ENCODE measurements at regions not wholly inside any gene's neighbourhood (a gene's known extent, or its start where the extent isn't known, plus 50 kb on each side); places are given as distances from the start of the nearest gene placed in this dataset.

GRCh38 chr13:65830411-65831205 lies 1399.5 kb downstream of the PCDH9 start:
- no peak overlapping the region for H3K4me3 Mint-ChIP-seq
- H2BK120ac ChIP-seq (ENCODE audit: low read depth, low read length, poor library complexity, severe bottlenecking), result no peak overlapping the region
- H3K4ac ChIP-seq (ENCODE audit: low read depth, low read length), result no peak overlapping the region
- H3K9ac ChIP-seq (ENCODE audit: extremely low read depth, insufficient read length, low read length), result no peak overlapping the region
- no peaks in the 10 kb centered on the region for H3K36me3 Mint-ChIP-seq (ENCODE audit: insufficient read depth in 1 of 3, low read depth in 3 of 3)
- H3K23ac ChIP-seq (ENCODE audit: insufficient read length, low read depth, low read length), result no peak overlapping the region
- H3K27ac ChIP-seq (ENCODE audit: insufficient read length, low read depth, low read length), result no peak overlapping the region
- H3K9me3 ChIP-seq (ENCODE audit: control insufficient read depth, low read depth, low read length), result no peaks in the 10 kb centered on the region
- no peaks in the 10 kb centered on the region for H3K4me1 Mint-ChIP-seq
- no peaks in the 10 kb centered on the region for H4K20me1 ChIP-seq (ENCODE audit: control insufficient read depth, insufficient read depth, insufficient read length)
- no peaks in the 10 kb centered on the region for H3K4me1 ChIP-seq (ENCODE audit: insufficient read depth, low read length)
- no peak overlapping the region for H3K27ac Mint-ChIP-seq
- H3K27me3 Mint-ChIP-seq (ENCODE audit: low read depth), result no peaks in the 10 kb centered on the region
- H3K23me2 ChIP-seq (ENCODE audit: insufficient read length, low read depth, low read length, poor library complexity, severe bottlenecking), result no peaks in the 10 kb centered on the region
- H3K4me2 ChIP-seq (ENCODE audit: insufficient read depth, insufficient read length, low read length), result no peak overlapping the region
- H3K79me1 ChIP-seq (ENCODE audit: insufficient read depth, low read depth, low read length, poor library complexity, severe bottlenecking), result no peaks in the 10 kb centered on the region
- H4K5ac ChIP-seq (ENCODE audit: insufficient read length, low read depth, low read length), result no peak overlapping the region
- H2BK20ac ChIP-seq (ENCODE audit: low read depth, low read length, poor library complexity, severe bottlenecking), result no peak overlapping the region
- no peak overlapping the region for H2AK5ac ChIP-seq (ENCODE audit: insufficient read length, low read length)
- DNase-seq, result no peak
- no peak overlapping the region for H2AFZ ChIP-seq (ENCODE audit: low read length)
- no peak overlapping the region for H4K91ac ChIP-seq (ENCODE audit: insufficient read length, low read depth, low read length)
- H3K27me3 ChIP-seq (ENCODE audit: insufficient read depth, low read length), result no peaks in the 10 kb centered on the region
- no peaks in the 10 kb centered on the region for H3K79me2 ChIP-seq (ENCODE audit: insufficient read depth, low read length)
- H3K14ac ChIP-seq (ENCODE audit: insufficient read depth, low read length), result no peak overlapping the region
- TF ChIP-seq, protein P1, sequence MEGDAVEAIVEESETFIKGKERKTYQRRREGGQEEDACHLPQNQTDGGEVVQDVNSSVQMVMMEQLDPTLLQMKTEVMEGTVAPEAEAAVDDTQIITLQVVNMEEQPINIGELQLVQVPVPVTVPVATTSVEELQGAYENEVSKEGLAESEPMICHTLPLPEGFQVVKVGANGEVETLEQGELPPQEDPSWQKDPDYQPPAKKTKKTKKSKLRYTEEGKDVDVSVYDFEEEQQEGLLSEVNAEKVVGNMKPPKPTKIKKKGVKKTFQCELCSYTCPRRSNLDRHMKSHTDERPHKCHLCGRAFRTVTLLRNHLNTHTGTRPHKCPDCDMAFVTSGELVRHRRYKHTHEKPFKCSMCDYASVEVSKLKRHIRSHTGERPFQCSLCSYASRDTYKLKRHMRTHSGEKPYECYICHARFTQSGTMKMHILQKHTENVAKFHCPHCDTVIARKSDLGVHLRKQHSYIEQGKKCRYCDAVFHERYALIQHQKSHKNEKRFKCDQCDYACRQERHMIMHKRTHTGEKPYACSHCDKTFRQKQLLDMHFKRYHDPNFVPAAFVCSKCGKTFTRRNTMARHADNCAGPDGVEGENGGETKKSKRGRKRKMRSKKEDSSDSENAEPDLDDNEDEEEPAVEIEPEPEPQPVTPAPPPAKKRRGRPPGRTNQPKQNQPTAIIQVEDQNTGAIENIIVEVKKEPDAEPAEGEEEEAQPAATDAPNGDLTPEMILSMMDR (conservative IDR thresholded peaks at IDR 0.05), result no peak
- WGBS (ENCODE audit: extremely low coverage, insufficient read length, low lambda C conversion rate), result no CpG with 5 or more reads among the region's 10 CpGs
- no peak overlapping the region for H2BK12ac ChIP-seq (ENCODE audit: insufficient read length, low read depth, low read length)
- no peak overlapping the region for H2BK15ac ChIP-seq (ENCODE audit: low read depth, low read length)
- no peak overlapping the region for H3K18ac ChIP-seq (ENCODE audit: insufficient read length, low read depth, low read length)
- H2BK5ac ChIP-seq (ENCODE audit: insufficient read length, low read length), result no peak overlapping the region
- no peak overlapping the region for H3K56ac ChIP-seq (ENCODE audit: insufficient read length, low read depth, low read length)
- no peak overlapping the region for H3T11ph ChIP-seq (ENCODE audit: low read length)
- H3K9me3 Mint-ChIP-seq, result no peaks in the 10 kb centered on the region
- no peak overlapping the region for H4K8ac ChIP-seq (replicated peaks; ENCODE audit: insufficient read length, low read depth, low read length)
